ENCODE measurements at regions not wholly inside any gene's neighbourhood (a gene's known extent, or its start where the extent isn't known, plus 50 kb on each side); places are given as distances from the start of the nearest gene placed in this dataset.

DNA sequence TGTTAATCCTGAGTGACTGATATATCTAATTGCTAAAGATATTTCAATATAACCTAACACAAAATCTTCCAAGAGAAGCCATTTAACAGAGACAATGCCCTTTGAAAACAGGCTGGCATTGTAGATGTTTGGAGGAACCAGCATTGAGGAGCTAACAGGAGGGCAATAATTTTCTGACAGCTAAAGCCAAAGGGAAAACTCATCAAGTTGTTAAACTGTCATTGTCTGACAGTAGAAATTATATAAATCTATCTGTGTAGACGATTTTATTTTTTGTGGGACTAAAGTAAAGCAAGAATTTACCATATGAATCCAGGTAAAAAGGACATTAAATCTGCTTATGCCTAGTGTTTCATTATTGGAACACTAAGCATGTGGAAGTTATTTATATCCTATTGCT is 500.2 kb upstream of the NMUR2 start:
- FAIRE-seq, result no peak
- WGBS (ENCODE audit: missing lambda C conversion rate), result 0% methylated on average over 1 of the region's 1 CpG
- no peak for DNase-seq (ENCODE audit: low read depth in 1 of 2, low spot score in 1 of 2)
- Histone ChIP-seq H3K27ac (no peak overlapping the region), H3K4me3 (no peak overlapping the region), H3K4me2 (no peak overlapping the region), H3K9me3 (no peaks in the 10 kb centered on the region), H3K4me1 (no peaks in the 10 kb centered on the region)
- CTCF ChIA-PET, result no interaction called here
- POLR2A ChIA-PET, result no interaction called here
- no peak for ATAC-seq
- no peak for TF ChIP-seq JUNB (IDR thresholded peaks at IDR 0.05)
- TF ChIP-seq EP300 (IDR thresholded peaks at IDR 0.05), result no peak
- TF ChIP-seq FOXS1 (CRISPR knock-in tag; IDR thresholded peaks at IDR 0.05), result no peak
- TF ChIP-seq RARB (CRISPR knock-in tag; IDR thresholded peaks at IDR 0.05), result no peak
- no peak for TF ChIP-seq CHD2 (IDR thresholded peaks at IDR 0.05; ENCODE audit: low read length, partially characterized antibody)
- TF ChIP-seq, protein P1, sequence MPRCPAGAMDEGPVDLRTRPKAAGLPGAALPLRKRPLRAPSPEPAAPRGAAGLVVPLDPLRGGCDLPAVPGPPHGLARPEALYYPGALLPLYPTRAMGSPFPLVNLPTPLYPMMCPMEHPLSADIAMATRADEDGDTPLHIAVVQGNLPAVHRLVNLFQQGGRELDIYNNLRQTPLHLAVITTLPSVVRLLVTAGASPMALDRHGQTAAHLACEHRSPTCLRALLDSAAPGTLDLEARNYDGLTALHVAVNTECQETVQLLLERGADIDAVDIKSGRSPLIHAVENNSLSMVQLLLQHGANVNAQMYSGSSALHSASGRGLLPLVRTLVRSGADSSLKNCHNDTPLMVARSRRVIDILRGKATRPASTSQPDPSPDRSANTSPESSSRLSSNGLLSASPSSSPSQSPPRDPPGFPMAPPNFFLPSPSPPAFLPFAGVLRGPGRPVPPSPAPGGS (IDR thresholded peaks at IDR 0.05), result no peak
- no peak for TF ChIP-seq NFE2L2 (conservative IDR thresholded peaks at IDR 0.05; ENCODE audit: low read length)
- TF ChIP-seq FOSB (CRISPR knock-in tag; IDR thresholded peaks at IDR 0.05), result no peak
- TF ChIP-seq JUN (IDR thresholded peaks at IDR 0.05), result no peak
- TF ChIP-seq KDM1A (IDR thresholded peaks at IDR 0.05; ENCODE audit: low read depth), result no peak
- TF ChIP-seq, protein P2, sequence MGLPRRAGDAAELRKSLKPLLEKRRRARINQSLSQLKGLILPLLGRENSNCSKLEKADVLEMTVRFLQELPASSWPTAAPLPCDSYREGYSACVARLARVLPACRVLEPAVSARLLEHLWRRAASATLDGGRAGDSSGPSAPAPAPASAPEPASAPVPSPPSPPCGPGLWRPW (IDR thresholded peaks at IDR 0.05), result no peak
- no peak for TF ChIP-seq CHD4 (IDR thresholded peaks at IDR 0.05; ENCODE audit: borderline replicate concordance)
- TF ChIP-seq, protein P3, sequence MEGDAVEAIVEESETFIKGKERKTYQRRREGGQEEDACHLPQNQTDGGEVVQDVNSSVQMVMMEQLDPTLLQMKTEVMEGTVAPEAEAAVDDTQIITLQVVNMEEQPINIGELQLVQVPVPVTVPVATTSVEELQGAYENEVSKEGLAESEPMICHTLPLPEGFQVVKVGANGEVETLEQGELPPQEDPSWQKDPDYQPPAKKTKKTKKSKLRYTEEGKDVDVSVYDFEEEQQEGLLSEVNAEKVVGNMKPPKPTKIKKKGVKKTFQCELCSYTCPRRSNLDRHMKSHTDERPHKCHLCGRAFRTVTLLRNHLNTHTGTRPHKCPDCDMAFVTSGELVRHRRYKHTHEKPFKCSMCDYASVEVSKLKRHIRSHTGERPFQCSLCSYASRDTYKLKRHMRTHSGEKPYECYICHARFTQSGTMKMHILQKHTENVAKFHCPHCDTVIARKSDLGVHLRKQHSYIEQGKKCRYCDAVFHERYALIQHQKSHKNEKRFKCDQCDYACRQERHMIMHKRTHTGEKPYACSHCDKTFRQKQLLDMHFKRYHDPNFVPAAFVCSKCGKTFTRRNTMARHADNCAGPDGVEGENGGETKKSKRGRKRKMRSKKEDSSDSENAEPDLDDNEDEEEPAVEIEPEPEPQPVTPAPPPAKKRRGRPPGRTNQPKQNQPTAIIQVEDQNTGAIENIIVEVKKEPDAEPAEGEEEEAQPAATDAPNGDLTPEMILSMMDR (IDR thresholded peaks at IDR 0.05), result no peak

DNA sequence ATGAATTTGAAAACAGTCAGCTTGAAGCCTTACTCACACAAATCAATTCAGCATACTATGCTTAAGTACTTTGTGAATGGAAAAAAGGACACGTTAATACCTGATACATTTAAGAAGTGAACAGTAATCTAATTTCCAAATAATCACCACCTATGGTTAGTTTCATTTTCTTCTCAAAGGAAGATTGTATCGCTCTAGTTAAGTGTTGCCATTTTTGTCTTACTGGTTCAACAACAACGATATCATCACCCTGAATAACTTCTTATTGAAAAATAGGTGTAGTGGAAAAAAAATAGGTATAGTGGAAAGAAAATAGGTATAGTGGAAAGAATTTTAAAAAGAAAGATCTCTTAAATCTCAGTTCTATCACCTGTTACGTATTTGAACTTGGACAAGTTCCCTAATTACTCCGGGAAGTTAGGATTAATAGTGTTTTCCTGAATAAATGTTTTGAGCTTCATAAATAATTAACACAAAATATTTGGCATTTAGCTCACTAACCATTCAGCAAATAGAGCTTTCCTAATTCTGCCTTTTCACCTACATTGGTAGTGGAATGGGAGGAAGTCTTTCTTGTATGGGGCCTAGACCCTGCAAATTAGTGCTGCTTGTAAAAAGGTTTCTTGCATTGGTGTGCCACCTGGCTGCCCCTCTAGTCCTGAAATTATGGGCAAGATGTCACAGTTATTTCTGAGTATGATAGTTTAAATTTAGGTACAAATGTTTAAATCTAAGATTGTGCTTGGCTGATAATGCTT is 502.6 kb upstream of the NMUR2 start:
- no peak overlapping the region for H3K4me2 ChIP-seq
- POLR2A ChIA-PET, result no interaction called here
- 6% methylated on average over 5 of the region's 5 CpGs for WGBS (ENCODE audit: missing lambda C conversion rate)

More for the DNA sequence above, 502.6 kb upstream of the NMUR2 start:
- Histone ChIP-seq H3K9me3 (no peaks in the 10 kb centered on the region; the same call in 2 of the 3 replicates), H3K4me3 (no peak overlapping the region), H3K4me1 (no peaks in the 10 kb centered on the region), H3K27ac (no peak overlapping the region)
- ATAC-seq (no peak), DNase-seq (ENCODE audit: low read depth in 1 of 2, low spot score in 1 of 2) (no peak), FAIRE-seq (no peak)
- CTCF ChIA-PET, result no interaction called here
- TF ChIP-seq RARB (CRISPR knock-in tag; IDR thresholded peaks at IDR 0.05) (no peak), GATA3 (IDR thresholded peaks at IDR 0.05; ENCODE audit: borderline replicate concordance) (no peak), ZFP36 (IDR thresholded peaks at IDR 0.05; ENCODE audit: borderline replicate concordance, partially characterized antibody) (no peak), KDM1A (IDR thresholded peaks at IDR 0.05; ENCODE audit: low read depth) (no peak), NFE2L2 (conservative IDR thresholded peaks at IDR 0.05; ENCODE audit: low read length) (no peak), KDM5A (IDR thresholded peaks at IDR 0.05) (no peak), CEBPB (IDR thresholded peaks at IDR 0.05) (no peak), MYC (IDR thresholded peaks at IDR 0.05; ENCODE audit: borderline replicate concordance, low read length) (no peak), FOSL2 (IDR thresholded peaks at IDR 0.05) (no peak), FOSL2 (CRISPR knock-in tag; IDR thresholded peaks at IDR 0.05) (no peak), EP300 (IDR thresholded peaks at IDR 0.05) (no peak), JUN (IDR thresholded peaks at IDR 0.05) (no peak), NPAS2 (CRISPR knock-in tag; IDR thresholded peaks at IDR 0.05; ENCODE audit: borderline replicate concordance) (no peak), FOSB (CRISPR knock-in tag; IDR thresholded peaks at IDR 0.05) (no peak), EHF (CRISPR knock-in tag; IDR thresholded peaks at IDR 0.05) (no peak), CHD4 (IDR thresholded peaks at IDR 0.05; ENCODE audit: borderline replicate concordance) (no peak), HDAC2 (IDR thresholded peaks at IDR 0.05) (no peak)
- TF ChIP-seq, protein P3 (IDR thresholded peaks at IDR 0.05), result no peak
- TF ChIP-seq, protein P4, sequence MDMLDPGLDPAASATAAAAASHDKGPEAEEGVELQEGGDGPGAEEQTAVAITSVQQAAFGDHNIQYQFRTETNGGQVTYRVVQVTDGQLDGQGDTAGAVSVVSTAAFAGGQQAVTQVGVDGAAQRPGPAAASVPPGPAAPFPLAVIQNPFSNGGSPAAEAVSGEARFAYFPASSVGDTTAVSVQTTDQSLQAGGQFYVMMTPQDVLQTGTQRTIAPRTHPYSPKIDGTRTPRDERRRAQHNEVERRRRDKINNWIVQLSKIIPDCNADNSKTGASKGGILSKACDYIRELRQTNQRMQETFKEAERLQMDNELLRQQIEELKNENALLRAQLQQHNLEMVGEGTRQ (IDR thresholded peaks at IDR 0.05), result no peak
- TF ChIP-seq, protein P5, sequence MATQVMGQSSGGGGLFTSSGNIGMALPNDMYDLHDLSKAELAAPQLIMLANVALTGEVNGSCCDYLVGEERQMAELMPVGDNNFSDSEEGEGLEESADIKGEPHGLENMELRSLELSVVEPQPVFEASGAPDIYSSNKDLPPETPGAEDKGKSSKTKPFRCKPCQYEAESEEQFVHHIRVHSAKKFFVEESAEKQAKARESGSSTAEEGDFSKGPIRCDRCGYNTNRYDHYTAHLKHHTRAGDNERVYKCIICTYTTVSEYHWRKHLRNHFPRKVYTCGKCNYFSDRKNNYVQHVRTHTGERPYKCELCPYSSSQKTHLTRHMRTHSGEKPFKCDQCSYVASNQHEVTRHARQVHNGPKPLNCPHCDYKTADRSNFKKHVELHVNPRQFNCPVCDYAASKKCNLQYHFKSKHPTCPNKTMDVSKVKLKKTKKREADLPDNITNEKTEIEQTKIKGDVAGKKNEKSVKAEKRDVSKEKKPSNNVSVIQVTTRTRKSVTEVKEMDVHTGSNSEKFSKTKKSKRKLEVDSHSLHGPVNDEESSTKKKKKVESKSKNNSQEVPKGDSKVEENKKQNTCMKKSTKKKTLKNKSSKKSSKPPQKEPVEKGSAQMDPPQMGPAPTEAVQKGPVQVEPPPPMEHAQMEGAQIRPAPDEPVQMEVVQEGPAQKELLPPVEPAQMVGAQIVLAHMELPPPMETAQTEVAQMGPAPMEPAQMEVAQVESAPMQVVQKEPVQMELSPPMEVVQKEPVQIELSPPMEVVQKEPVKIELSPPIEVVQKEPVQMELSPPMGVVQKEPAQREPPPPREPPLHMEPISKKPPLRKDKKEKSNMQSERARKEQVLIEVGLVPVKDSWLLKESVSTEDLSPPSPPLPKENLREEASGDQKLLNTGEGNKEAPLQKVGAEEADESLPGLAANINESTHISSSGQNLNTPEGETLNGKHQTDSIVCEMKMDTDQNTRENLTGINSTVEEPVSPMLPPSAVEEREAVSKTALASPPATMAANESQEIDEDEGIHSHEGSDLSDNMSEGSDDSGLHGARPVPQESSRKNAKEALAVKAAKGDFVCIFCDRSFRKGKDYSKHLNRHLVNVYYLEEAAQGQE (IDR thresholded peaks at IDR 0.05), result no peak
- TF ChIP-seq, protein P6, sequence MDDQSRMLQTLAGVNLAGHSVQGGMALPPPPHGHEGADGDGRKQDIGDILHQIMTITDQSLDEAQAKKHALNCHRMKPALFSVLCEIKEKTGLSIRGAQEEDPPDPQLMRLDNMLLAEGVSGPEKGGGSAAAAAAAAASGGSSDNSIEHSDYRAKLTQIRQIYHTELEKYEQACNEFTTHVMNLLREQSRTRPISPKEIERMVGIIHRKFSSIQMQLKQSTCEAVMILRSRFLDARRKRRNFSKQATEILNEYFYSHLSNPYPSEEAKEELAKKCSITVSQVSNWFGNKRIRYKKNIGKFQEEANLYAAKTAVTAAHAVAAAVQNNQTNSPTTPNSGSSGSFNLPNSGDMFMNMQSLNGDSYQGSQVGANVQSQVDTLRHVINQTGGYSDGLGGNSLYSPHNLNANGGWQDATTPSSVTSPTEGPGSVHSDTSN (IDR thresholded peaks at IDR 0.05), result no peak
